ENCODE measurements at regions not wholly inside any gene's neighbourhood (a gene's known extent, or its start where the extent isn't known, plus 50 kb on each side); places are given as distances from the start of the nearest gene placed in this dataset.

GRCh38 chr5:2385818-2386217 lies 365.7 kb downstream of the IRX2 start:
- no peak for TF ChIP-seq CTCF (IDR thresholded peaks at IDR 0.05)
- TF ChIP-seq POLR2A (IDR thresholded peaks at IDR 0.05) = no peak

Measured in body of pancreas (tissue), 4 donors.